ENCODE measurements at regions not wholly inside any gene's neighbourhood (a gene's known extent, or its start where the extent isn't known, plus 50 kb on each side); places are given as distances from the start of the nearest gene placed in this dataset.

- TF ChIP-seq EZH2 (IDR thresholded peaks at IDR 0.05) (no peak), POLR2AphosphoS5 (IDR thresholded peaks at IDR 0.05; ENCODE audit: borderline replicate concordance, low read depth, low read length) (no peak)
Measured at GRCh38 chr1:94314222-94314858, 77.0 kb upstream of the ARHGAP29 start.

Measured in SK-N-MC (cell line).